GM19397 (cell line): ENCODE measurements at regions not wholly inside any gene's neighbourhood (a gene's known extent, or its start where the extent isn't known, plus 50 kb on each side); places are given as distances from the start of the nearest gene placed in this dataset.

Source experiments
- ATAC-seq: cut with Tn5 transposase; IDR thresholded peaks from one replicate; pipeline ENCODE4 v1.9.1; 2021; ENCODE audit warnings: mild to moderate bottlenecking, moderate library complexity; ENCODE audit not compliant: unreplicated experiment

DNA sequence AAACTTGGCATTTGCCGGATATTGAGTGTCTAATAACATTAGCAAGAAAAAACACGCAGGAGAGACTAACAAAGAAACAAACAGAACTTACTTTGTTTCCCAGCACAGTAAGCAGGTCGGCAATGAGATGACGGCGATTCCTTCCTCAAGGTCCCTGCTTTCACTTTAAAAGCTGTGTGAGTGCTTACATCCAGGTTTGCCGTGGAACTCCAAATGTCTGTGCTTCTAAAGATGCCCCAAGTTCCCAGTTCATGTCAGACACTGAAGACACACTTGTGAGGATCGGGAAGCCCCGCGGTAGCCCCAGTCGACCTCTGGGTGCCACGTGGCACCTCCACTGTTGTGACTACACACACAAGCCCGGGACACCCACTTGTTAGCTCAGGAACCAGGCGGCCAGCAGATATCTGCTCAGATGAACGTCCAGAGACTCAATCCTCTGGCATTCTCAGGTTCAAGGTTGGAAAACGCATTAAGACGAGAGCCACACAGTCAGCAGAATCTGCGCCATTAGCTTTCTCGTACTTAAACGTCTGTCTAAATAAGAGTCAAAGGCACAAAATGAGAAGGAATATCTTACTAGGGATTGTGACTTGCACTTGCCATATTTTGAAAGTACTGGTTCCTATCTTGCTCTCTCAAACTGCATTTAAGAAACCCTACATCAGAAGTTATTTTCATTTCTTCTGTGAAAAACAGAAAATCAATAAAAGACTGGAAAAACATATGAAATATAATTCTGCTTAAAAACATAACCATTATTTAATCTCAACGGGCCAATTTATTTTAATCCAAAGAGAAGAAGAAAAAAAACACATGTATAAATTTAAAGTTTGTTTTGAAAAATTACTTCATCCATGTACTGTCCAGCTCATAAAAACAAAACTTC lies 207.6 kb upstream of the KLF14 start:
- ATAC-seq: no peak

DNA sequence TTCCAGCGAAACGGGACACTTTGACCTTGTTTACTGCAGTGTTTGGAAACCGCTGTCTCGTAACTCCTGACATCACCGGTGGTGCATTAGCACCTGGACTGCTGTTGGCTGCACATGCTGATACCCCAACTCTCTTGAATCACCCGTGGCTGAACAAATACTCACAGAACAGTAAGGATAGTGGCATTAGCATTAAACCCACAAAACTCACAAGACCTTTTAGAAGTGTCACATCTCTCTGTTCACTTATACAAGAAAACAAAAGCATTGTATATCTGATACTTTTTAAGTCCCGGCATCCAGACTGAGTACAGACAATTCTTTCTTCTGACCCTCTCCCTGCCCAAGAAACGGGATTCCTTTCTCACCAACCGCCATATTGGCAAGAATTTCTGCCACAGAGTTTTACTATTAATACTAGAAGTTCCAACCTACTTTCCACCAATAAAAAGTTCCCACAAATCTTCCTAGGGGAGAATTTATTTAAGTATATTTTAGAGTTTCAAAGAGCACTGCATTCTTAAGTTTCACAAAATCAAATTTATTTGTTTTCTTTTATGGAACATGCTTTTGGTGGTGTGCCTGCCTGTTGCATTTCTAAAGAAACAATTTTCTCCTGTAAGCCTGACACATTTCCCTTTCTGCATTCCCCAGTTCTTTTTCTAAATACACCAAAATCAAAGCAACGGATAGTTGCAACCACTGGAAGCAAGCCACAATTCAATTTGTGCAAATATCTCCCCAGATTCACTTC lies 208.4 kb upstream of the KLF14 start:
- ATAC-seq: no peak

DNA sequence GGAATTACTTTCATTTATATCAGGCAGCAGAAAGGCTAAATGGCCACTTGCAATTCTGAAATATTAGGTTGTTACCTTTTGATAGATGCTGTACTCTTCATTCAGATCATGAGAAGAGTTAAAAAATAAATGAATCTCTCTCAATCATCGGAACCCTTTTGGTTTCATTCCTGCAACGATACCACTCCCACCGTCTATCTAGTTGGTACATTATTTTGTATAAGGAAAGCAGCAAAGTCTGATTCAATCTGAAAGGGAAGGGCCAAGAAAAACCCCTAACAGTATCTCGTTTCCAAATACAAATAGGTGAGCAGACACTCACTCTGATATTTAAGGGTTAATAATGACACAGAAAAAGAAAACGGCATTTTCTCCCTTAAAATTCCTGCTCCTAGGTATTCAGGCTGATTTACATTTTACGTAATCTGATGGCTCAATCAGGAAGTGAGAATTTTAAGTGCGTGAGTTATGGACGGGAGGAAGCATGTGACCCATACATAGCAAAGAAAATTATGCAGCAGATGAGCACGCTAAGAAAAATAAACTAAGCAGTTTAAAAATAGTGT lies 209.4 kb upstream of the KLF14 start:
- ATAC-seq: no peak

DNA sequence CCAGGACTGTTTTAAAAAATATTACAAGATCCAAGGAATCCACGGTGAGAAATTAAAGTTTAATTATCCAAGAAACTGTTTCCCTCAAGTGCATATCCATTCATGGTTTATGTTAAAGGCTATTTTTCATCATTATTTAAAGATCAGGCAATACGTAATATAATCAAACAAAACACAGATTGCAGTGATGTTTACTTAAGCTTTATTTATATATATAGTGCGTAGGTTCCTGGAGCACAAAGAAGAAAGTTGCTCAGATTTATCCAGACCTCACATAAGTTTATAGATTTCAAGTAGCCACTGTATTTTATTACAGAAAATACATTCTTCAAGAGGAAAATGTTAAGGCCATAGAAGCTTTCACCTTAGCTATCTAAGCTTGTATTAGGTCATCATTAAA lies 210.0 kb upstream of the KLF14 start:
- no peak for ATAC-seq

DNA sequence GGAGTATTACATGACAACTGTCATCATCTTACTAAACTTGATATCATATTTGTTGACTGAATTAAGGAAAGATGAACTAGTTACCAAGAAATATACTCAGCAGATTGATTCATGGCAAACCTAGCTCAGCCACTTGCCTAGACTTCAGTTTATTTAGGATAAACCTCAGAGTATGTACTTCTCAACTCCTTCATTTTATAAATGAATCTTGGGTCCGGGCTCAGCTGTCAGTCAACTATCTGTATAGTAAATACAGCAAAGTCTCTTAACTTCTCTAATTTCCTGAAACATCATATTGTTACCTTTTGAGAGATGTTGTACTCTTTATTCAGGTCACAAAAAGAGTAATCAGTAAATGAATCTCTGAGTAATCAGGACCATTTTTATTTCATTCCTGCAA lies 211.0 kb upstream of the KLF14 start:
- ATAC-seq: no peak

DNA sequence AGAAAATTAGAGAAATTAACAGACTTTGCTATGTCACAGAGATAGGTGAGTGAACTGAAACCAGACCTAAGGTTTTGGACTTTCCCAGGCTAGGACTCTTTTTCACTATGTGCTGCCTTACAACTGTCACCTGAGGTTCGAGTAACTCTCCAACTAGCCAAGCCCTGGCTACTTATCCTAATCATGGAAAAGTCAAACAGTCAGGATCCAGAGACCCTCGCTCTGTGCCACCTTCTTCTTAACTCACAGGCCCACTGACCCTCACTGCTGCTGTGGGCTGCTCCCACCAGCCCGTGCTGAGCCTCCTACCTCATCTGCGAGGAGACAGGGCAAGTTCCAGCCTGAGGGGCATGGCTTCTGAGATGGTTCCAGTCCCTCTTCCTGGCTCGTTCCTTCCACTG lies 211.4 kb upstream of the KLF14 start:
- ATAC-seq: no peak

DNA sequence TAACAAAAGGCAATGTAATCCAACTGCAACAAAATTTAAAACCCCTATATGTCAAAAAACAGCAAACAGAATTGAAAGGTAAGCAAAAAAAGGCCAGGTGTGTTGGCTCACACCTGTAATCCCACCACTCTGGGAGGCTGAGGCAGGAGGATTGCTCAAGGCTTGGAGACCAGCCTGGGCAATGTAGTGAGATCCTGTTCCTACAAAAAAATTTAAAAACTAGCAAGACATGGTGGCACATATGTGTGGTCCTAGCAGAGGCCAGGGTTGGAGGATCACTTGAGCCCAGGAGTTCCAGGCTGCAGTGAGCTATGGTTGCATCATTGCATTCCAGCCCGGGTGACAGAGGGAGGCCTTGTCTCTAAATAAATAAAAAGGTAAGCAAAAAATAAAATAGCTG lies 212.1 kb upstream of the KLF14 start:
- no peak for ATAC-seq

DNA sequence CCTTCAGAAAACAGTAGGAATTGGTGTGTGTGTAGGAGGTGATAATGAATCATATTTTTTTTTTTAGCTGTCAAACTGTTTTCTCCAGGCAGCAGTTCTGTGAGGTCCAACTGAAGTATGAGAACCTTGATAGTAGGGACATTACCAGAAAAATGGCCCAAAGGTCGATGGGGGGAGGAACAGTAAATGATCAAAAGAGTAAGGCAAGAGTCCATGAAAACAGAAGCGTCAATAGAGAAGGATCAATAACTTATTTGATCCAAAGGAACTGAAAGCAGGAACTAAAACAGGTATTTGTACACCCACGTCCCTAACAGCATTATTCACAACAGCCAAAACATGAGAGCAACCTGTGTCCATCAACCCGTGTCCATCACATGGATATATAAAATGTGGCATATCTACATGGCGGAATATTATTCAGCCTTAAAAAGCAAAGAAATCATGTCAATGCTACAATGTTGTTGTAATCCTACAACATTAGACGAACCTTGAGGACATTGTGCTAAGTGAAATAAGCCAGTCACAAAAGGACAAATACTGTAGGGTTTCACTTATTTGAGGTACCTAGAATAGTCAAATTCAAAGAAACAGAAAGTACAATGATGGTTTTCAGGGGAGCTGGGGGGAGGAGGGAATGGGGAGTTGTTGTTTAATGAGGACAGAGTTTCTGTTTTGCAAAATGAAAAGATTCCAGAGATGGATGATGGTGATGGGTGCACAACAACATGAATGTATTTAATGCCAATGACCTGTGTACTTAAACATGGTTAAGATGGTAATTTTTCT lies 214.0 kb upstream of the KLF14 start:
- ATAC-seq: no peak

DNA sequence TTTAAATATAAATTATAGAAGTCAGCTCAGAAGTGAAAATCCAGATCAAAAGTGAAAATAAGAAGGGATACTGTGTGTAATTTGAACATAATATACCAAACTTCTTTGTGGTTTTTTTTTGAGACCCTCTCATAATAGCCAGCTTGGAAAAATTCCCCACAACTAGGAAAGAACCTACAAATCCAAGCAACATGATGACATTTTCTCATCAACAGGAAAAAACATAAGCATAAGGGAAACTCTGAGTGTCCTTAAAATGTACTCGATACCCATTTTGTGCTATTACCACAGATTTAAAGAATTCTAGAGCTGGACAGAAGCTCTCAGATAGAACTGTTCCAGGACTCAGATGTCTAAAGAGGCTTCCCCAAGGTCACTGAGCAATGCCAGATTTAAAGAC lies 214.8 kb upstream of the KLF14 start:
- ATAC-seq: no peak

DNA sequence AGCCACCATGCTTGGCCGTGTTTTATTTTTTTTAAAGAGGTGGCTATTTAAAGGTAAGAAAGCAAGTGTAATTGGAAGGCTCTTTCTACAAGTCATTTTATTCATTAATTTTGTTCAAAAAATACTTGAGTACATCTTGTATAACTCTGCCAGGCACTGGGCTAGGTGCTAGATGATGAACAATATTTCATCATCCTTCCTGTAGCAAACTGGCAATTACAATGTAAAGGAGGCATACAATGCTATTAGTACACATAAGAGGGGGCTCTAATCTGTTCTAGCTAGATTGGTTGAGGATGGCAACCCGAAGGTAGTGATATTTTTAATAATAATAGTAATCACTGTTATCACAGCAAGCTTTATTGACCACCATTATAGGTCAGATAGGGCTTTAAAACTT lies 215.5 kb upstream of the KLF14 start:
- no peak for ATAC-seq

DNA sequence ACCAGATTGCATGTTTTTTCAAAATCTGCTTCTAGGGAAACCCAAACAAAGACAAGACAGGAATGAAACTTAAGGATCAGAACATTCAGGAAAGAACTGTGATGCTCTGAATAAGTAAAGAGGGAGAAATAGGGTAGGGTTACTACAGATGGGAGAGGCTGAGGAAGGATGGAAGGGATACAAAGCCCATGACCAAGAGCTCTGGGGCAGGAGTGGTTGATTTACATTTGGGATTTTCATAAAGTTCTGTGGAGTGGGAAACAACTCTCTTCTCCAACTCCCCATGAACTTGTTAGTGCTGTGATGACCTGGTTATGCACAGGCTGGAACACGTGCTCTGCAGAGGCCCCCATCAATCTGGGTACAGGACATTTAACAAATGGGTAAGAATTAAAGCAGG lies 216.0 kb upstream of the KLF14 start:
- no peak for ATAC-seq

DNA sequence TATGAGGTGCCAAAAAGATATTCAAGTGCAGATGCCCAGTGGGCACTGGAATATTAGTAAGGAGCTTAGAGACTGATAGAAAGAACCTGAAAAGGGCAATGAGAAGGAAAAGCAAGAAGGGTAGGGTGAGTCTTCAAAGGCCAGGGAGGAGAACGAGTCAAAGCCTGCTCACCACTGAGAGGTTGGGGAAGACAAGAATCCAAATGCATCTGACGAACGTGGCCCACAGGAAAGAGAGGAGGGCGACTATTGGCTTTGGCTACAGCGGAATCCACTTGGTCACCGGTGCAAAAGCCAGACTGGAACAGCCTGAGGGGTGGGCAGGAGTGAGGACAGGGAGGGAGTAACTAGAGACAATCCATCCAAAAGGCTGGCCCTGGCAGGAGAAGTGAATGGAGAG lies 216.7 kb upstream of the KLF14 start:
- no peak for ATAC-seq

DNA sequence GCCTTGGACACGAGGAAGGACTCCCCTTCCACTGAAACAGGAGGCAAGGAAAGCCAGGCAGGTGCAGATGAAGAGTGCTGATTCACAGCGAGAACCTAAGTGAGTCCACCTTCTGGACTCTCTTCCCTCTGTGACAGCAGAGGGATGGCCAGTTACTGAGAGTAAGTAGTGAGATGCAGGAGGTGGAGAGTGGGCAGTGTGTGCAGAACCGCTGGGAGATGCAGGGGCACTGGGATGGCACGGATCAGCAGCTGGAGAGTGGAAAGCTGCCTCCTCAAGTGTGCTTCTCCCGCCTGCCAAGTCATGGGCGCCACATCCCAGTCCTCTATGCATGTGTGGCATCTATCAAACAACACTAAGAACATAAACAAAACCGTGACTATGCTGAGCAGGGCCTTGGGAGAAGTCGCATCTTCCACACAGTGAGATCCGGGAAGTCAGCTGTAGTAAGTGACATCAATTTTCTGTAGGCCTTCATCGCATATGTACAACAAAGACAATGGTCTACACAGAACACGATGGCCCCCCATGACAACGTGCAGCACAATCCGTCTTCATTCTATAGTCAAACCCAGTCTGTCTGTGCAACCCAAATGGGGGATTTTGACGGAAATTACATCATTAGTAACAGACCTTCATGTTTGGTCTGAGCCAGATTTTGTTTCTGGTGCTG lies 217.4 kb upstream of the KLF14 start:
- no peak for ATAC-seq

DNA sequence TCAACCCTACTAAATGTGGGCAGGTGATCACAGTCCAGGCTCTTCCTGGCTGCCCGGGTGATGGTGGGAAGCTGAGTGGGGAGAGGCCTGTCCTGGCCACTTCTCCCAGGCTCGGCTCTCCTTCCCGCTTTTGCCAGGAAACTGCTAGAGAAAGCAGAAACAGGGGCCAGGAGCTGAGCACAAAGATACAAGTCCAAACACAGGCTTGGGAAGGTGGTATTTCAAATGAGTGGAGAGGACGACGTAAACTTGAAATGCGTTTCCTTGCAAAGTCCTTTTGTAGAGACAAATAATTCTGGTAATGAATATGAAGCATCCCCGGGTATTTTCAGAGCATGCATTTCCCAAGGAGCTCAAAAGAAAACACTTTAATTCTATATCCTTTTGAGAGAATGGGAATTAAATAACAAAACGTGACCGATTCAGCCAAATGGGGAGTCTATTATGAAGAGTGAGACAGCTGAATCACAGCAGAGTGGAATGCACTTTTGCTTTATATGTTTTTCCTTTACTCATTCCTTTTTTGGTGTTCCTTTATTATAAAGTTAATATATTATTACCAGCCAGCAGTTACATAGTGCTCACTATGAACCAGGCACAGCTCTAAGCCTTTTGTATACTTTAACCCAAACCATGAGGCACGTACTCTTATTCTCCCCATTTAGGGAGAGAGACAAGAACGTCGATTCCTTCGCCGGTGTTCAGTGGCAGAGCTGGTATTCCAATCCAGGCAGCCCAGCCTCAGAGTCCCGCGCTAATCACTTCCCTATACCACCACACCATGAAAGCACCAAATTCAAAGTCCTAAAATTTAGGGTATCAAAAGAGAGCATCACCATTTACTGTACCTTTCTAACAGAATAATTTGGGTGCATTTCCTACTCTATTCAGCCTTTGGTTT lies 218.2 kb upstream of the KLF14 start:
- ATAC-seq: no peak

DNA sequence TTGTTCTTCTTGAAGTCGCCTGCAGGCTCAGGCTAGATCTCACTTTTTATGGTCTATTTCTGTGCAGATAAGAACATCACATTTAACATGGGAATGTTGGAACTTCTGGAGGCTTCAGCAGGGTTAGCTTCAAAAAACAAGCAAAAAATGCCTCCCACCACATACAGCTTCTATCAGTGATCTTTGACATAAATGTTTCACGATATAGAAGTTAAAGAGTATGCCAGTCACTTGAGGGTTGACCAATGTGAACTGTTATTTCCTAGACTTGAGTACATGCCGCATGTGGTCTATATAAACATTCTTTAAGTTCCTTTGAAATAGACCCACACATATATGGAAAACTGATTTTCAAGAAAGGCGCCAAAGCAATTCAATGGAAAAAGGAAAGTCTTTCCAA lies 219.2 kb upstream of the KLF14 start:
- ATAC-seq: no peak

DNA sequence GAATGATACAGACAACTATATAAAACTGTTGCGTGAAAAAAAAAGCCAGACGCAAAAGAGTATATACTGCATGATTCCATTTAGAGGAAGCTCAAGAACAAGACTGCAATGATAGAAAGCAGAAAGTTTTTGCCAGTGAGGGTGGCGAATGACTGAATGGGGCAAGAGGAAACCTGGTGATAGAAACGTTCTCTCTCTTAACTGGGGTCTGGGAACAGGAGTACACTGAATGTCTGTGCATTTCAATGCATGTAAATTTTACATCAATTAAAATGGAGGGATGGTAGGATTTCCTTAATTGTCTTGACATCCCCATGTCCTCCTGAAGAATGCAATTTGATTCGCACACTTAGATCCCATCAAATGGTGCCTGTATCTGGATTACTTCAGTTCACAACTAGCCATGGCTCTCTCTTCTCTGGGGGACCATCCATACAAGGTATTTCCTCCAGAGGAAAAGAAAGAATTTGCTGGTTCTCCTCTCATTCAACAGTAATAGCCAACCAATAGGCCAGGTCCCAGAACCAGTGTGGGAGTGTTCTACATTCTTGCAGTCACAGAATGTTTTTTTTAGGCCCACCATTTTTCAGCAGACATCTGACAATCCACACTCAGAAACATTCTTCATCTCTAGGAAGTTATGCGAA lies 221.0 kb upstream of the KLF14 start:
- ATAC-seq: no peak

DNA sequence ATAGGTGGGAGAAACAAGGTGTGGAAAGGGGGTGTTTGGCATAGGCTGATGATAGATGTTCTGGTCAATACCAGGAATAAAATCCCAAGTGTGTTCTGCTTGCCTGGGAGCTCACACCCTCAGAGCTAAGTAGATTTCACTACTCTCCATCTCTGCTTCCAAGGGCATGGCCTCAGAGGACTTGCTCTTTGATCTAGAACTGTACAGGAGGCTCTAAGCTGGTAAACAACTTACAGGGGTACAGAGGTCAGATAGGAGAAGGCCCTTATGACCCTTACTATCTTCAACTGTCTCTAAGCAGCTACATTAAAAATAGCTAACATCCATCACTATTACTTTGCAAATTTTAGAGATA lies 221.5 kb upstream of the KLF14 start:
- ATAC-seq: no peak

DNA sequence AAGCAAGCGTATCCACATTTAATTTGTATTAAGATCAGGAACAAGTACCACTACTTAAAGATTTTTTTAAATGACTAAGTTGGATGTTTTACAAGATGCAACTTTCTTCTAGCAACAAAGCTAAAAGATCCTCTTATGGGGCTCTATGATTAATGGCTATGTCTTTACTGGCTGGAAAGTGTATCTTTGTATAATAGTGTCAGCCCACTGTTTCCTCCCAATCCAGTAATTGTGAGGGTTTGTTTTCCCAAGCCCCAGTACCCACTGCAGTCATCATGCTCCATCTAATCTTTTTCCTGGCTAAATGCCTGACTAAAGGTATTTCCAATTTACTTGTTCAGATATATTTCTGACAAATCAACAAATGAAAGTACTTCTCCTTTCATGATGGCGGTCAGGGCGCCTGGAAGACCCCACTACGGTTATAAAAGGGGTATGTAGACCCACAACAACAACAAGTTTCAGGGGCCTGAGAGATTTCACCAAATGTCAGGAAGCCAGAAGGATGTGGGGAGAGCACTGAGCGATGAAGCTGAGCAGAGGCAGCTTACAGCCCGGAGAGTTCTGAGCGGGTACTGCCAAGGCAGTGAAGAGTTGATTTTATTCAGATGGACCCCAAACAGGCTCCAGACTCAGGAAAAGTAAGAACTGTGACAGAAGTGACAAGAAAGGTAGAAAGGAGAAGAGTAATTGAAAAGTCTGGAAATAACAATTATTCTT lies 222.6 kb upstream of the KLF14 start:
- no peak for ATAC-seq

DNA sequence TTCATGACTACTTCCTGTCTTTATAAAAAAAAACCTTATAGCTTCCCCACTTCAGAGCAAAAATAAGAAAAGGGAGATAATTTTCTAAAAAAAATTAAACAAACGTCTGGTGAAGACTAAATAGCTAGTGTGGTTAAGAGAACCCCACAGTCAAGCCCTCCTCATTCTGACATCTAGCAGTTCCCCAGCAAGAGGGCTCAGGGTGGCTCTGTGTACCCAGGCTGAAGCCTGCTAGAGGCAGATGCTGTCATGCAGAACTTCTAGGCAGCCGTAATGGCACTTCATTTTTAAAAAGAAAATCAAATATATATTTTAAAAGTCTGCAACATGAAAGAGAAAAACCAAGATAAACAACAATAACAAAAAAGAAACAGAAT lies 223.1 kb upstream of the KLF14 start:
- ATAC-seq: no peak
